ENCODE measurements at regions not wholly inside any gene's neighbourhood (a gene's known extent, or its start where the extent isn't known, plus 50 kb on each side); places are given as distances from the start of the nearest gene placed in this dataset.

GRCh38 chr2:146916914-146917313 is 927.9 kb upstream of the ACVR2A start:
- Histone ChIP-seq H3K27ac (replicated peaks) (no peak overlapping the region), H3K4me3 (replicated peaks; ENCODE audit: insufficient read depth, low read length) (no peak overlapping the region), H3K27me3 (ENCODE audit: insufficient read depth, poor library complexity, severe bottlenecking) (no peaks in the 10 kb centered on the region)
- no peak for DNase-seq (ENCODE audit: low read depth in 1 of 2, low spot score in 1 of 2)
- TF ChIP-seq POLR2AphosphoS5 (IDR thresholded peaks at IDR 0.05; ENCODE audit: low read depth): no peak
- no peak for TF ChIP-seq REST (IDR thresholded peaks at IDR 0.05; ENCODE audit: insufficient replicate concordance, low read depth)
- no peak for TF ChIP-seq CTCF (IDR thresholded peaks at IDR 0.05; ENCODE audit: insufficient read depth, low read length)
- no peak for TF ChIP-seq SPI1 (IDR thresholded peaks at IDR 0.05; ENCODE audit: borderline replicate concordance, low read depth)
- TF ChIP-seq GABPA (IDR thresholded peaks at IDR 0.05; ENCODE audit: low read depth): no peak

- no peak overlapping the region for H3K4me3 ChIP-seq (replicated peaks; ENCODE audit: insufficient read depth, low read length)
- no peaks in the 10 kb centered on the region for H3K27me3 ChIP-seq (ENCODE audit: insufficient read depth, poor library complexity, severe bottlenecking)
- H3K27ac ChIP-seq (replicated peaks): no peak overlapping the region
- no peak for DNase-seq (ENCODE audit: low read depth in 1 of 2, low spot score in 1 of 2)
- TF ChIP-seq GABPA (IDR thresholded peaks at IDR 0.05; ENCODE audit: low read depth) (no peak), CTCF (IDR thresholded peaks at IDR 0.05; ENCODE audit: insufficient read depth, low read length) (no peak), POLR2AphosphoS5 (IDR thresholded peaks at IDR 0.05; ENCODE audit: low read depth) (no peak), REST (IDR thresholded peaks at IDR 0.05; ENCODE audit: insufficient replicate concordance, low read depth) (no peak), SPI1 (IDR thresholded peaks at IDR 0.05; ENCODE audit: borderline replicate concordance, low read depth) (no peak)
Measured at GRCh38 chr2:146913476-146913875, 931.4 kb upstream of the ACVR2A start.

GRCh38 chr2:146912536-146912935 is 932.3 kb upstream of the ACVR2A start:
- Histone ChIP-seq H3K27me3 (ENCODE audit: insufficient read depth, poor library complexity, severe bottlenecking) (no peaks in the 10 kb centered on the region), H3K27ac (replicated peaks) (no peak overlapping the region), H3K4me3 (replicated peaks; ENCODE audit: insufficient read depth, low read length) (no peak overlapping the region)
- no peak for TF ChIP-seq REST (IDR thresholded peaks at IDR 0.05; ENCODE audit: insufficient replicate concordance, low read depth)
- TF ChIP-seq SPI1 (IDR thresholded peaks at IDR 0.05; ENCODE audit: borderline replicate concordance, low read depth): no peak
- no peak for TF ChIP-seq GABPA (IDR thresholded peaks at IDR 0.05; ENCODE audit: low read depth)
- DNase-seq (ENCODE audit: low read depth in 1 of 2, low spot score in 1 of 2): no peak

- no peak for DNase-seq (ENCODE audit: low read depth in 1 of 2, low spot score in 1 of 2)
- no peak for TF ChIP-seq SPI1 (IDR thresholded peaks at IDR 0.05; ENCODE audit: borderline replicate concordance, low read depth)
- TF ChIP-seq GABPA (IDR thresholded peaks at IDR 0.05; ENCODE audit: low read depth): no peak
- no peak for TF ChIP-seq CTCF (IDR thresholded peaks at IDR 0.05; ENCODE audit: insufficient read depth, low read length)
- no peak for TF ChIP-seq REST (IDR thresholded peaks at IDR 0.05; ENCODE audit: insufficient replicate concordance, low read depth)
- no peak for TF ChIP-seq POLR2AphosphoS5 (IDR thresholded peaks at IDR 0.05; ENCODE audit: low read depth)
- Histone ChIP-seq H3K27me3 (ENCODE audit: insufficient read depth, poor library complexity, severe bottlenecking) (no peaks in the 10 kb centered on the region), H3K27ac (replicated peaks) (no peak overlapping the region), H3K4me3 (replicated peaks; ENCODE audit: insufficient read depth, low read length) (no peak overlapping the region)
Measured at GRCh38 chr2:146908776-146909175, 936.1 kb upstream of the ACVR2A start.

All from HL-60 (cell line).